ENCODE measurements at regions not wholly inside any gene's neighbourhood (a gene's known extent, or its start where the extent isn't known, plus 50 kb on each side); places are given as distances from the start of the nearest gene placed in this dataset.
A peak's percentile ranks its signal among the peaks of the same experiment; 100 is the strongest.

- no peaks in the 10 kb centered on the region for H3K9me3 ChIP-seq (ENCODE audit: low read length)
- no peak for DNase-seq
- H3K4me1 Mint-ChIP-seq: no peaks in the 10 kb centered on the region
- no peaks in the 10 kb centered on the region for H3K36me3 Mint-ChIP-seq
- H3K4me3 ChIP-seq (ENCODE audit: low read length): no peak overlapping the region
- ChIA-PET POLR2A (no interaction called here), CTCF (no interaction called here)
- H3K9me3 Mint-ChIP-seq: peaks cover 0 to 28% (median 3%) of the 10 kb centered on the region in 5 donors
- H3K36me3 ChIP-seq (ENCODE audit: insufficient read depth, low read length): no peaks in the 10 kb centered on the region
- H3K4me1 ChIP-seq (ENCODE audit: insufficient read depth, low read length): no peaks in the 10 kb centered on the region
- no peak overlapping the region for H3K27ac Mint-ChIP-seq
- no peak overlapping the region for H3K27ac ChIP-seq (ENCODE audit: low read depth, low read length)
- no peaks in the 10 kb centered on the region for H3K27me3 ChIP-seq (ENCODE audit: insufficient read depth, low read length, poor library complexity, severe bottlenecking)
- H3K4me3 Mint-ChIP-seq: no peak overlapping the region
- H3K27me3 Mint-ChIP-seq: peaks cover 0 to 2% of the 10 kb centered on the region in 2 donors
Observed at GRCh38 chr4:180706766-180707165, 1536.4 kb upstream of the TENM3 start.

GRCh38 chr4:180710628-180711337 is 1532.4 kb upstream of the TENM3 start:
- no peaks in the 10 kb centered on the region for H3K36me3 ChIP-seq (ENCODE audit: insufficient read depth, low read length)
- CTCF ChIA-PET: no interaction called here
- Mint-ChIP-seq H3K36me3 (no peaks in the 10 kb centered on the region), H3K4me3 (no peak overlapping the region), H3K9me3 (peaks cover 0 to 33% (median 2%) of the 10 kb centered on the region in 5 donors), H3K27me3 (peaks cover 0 to 2% of the 10 kb centered on the region in 2 donors), H3K27ac (no peak overlapping the region), H3K4me1 (no peaks in the 10 kb centered on the region)
- DNase-seq: no peak
- no peak overlapping the region for H3K4me3 ChIP-seq (ENCODE audit: low read length)
- H3K27me3 ChIP-seq (ENCODE audit: insufficient read depth, low read length, poor library complexity, severe bottlenecking): no peaks in the 10 kb centered on the region
- POLR2A ChIA-PET: no interaction called here
- H3K27ac ChIP-seq (ENCODE audit: low read depth, low read length): no peak overlapping the region
- H3K4me1 ChIP-seq (ENCODE audit: insufficient read depth, low read length): no peaks in the 10 kb centered on the region
- no peaks in the 10 kb centered on the region for H3K9me3 ChIP-seq (ENCODE audit: low read length)

- POLR2A ChIA-PET: no interaction called here
- no peaks in the 10 kb centered on the region for H3K4me1 Mint-ChIP-seq
- Histone ChIP-seq H3K27ac (ENCODE audit: low read depth, low read length) (no peak overlapping the region), H3K36me3 (ENCODE audit: insufficient read depth, low read length) (no peaks in the 10 kb centered on the region), H3K27me3 (ENCODE audit: insufficient read depth, low read length, poor library complexity, severe bottlenecking) (no peaks in the 10 kb centered on the region), H3K9me3 (ENCODE audit: low read length) (no peaks in the 10 kb centered on the region), H3K4me3 (ENCODE audit: low read length) (no peak overlapping the region), H3K4me1 (ENCODE audit: insufficient read depth, low read length) (no peaks in the 10 kb centered on the region)
- peaks cover 2 to 32% (median 20%) of the 10 kb centered on the region in 5 donors for H3K9me3 Mint-ChIP-seq
- H3K27ac Mint-ChIP-seq: no peak overlapping the region
- CTCF ChIA-PET: no interaction called here
- no peaks in the 10 kb centered on the region for H3K27me3 Mint-ChIP-seq
- no peak for DNase-seq
- no peak overlapping the region for H3K4me3 Mint-ChIP-seq
- no peaks in the 10 kb centered on the region for H3K36me3 Mint-ChIP-seq
Observed at GRCh38 chr4:180717451-180718033, 1525.7 kb upstream of the TENM3 start.

- no peaks in the 10 kb centered on the region for H3K4me1 Mint-ChIP-seq
- no peak overlapping the region for H3K27ac Mint-ChIP-seq
- no peaks in the 10 kb centered on the region for H3K36me3 ChIP-seq (ENCODE audit: insufficient read depth, low read length)
- H3K4me3 Mint-ChIP-seq: no peak overlapping the region
- DNase-seq: no peak
- ChIA-PET CTCF (no interaction called here), POLR2A (no interaction called here)
- no peak overlapping the region for H3K4me3 ChIP-seq (ENCODE audit: low read length)
- no peaks in the 10 kb centered on the region for H3K27me3 ChIP-seq (ENCODE audit: insufficient read depth, low read length, poor library complexity, severe bottlenecking)
- H3K27me3 Mint-ChIP-seq: no peaks in the 10 kb centered on the region
- H3K27ac ChIP-seq (ENCODE audit: low read depth, low read length): no peak overlapping the region
- no peaks in the 10 kb centered on the region for H3K9me3 ChIP-seq (ENCODE audit: low read length)
- H3K36me3 Mint-ChIP-seq: no peaks in the 10 kb centered on the region
- H3K4me1 ChIP-seq (ENCODE audit: insufficient read depth, low read length): no peaks in the 10 kb centered on the region
- peaks cover 2 to 26% (median 18%) of the 10 kb centered on the region in 5 donors for H3K9me3 Mint-ChIP-seq
Observed at GRCh38 chr4:180721356-180721755, 1521.8 kb upstream of the TENM3 start.

- no peaks in the 10 kb centered on the region for H3K9me3 ChIP-seq (ENCODE audit: low read length)
- Mint-ChIP-seq H3K27me3 (peaks cover 0 to 2% of the 10 kb centered on the region in 2 donors), H3K9me3 (peaks cover 0 to 19% (median 6%) of the 10 kb centered on the region in 5 donors), H3K27ac (no peak overlapping the region), H3K4me1 (no peaks in the 10 kb centered on the region), H3K4me3 (no peak overlapping the region), H3K36me3 (no peaks in the 10 kb centered on the region)
- no peaks in the 10 kb centered on the region for H3K27me3 ChIP-seq (ENCODE audit: insufficient read depth, low read length, poor library complexity, severe bottlenecking)
- H3K4me1 ChIP-seq (ENCODE audit: insufficient read depth, low read length): no peaks in the 10 kb centered on the region
- no peak overlapping the region for H3K4me3 ChIP-seq (ENCODE audit: low read length)
- no peak for DNase-seq
- CTCF ChIA-PET: no interaction called here
- H3K27ac ChIP-seq (ENCODE audit: low read depth, low read length): no peak overlapping the region
- no peaks in the 10 kb centered on the region for H3K36me3 ChIP-seq (ENCODE audit: insufficient read depth, low read length)
- POLR2A ChIA-PET: no interaction called here
Observed at GRCh38 chr4:180726611-180727010, 1516.6 kb upstream of the TENM3 start.

- Mint-ChIP-seq H3K9me3 (peaks cover 0 to 11% (median 6%) of the 10 kb centered on the region in 5 donors), H3K27ac (peak overlapping the region in 1 of 8 donors; percentile 50), H3K27me3 (peaks cover 0 to 2% of the 10 kb centered on the region in 2 donors), H3K36me3 (no peaks in the 10 kb centered on the region), H3K4me1 (no peaks in the 10 kb centered on the region), H3K4me3 (no peak overlapping the region)
- H3K4me1 ChIP-seq (ENCODE audit: insufficient read depth, low read length): no peaks in the 10 kb centered on the region
- POLR2A ChIA-PET: no interaction called here
- CTCF ChIA-PET: no interaction called here
- H3K4me3 ChIP-seq (ENCODE audit: low read length): no peak overlapping the region
- DNase-seq: no peak
- H3K27ac ChIP-seq (ENCODE audit: low read depth, low read length): no peak overlapping the region
- H3K27me3 ChIP-seq (ENCODE audit: insufficient read depth, low read length, poor library complexity, severe bottlenecking): no peaks in the 10 kb centered on the region
- no peaks in the 10 kb centered on the region for H3K9me3 ChIP-seq (ENCODE audit: low read length)
- no peaks in the 10 kb centered on the region for H3K36me3 ChIP-seq (ENCODE audit: insufficient read depth, low read length)
Observed at GRCh38 chr4:180727478-180727877, 1515.7 kb upstream of the TENM3 start.

- Histone ChIP-seq H3K36me3 (ENCODE audit: insufficient read depth, low read length) (no peaks in the 10 kb centered on the region), H3K4me1 (ENCODE audit: insufficient read depth, low read length) (no peaks in the 10 kb centered on the region), H3K27me3 (ENCODE audit: insufficient read depth, low read length, poor library complexity, severe bottlenecking) (no peaks in the 10 kb centered on the region), H3K27ac (ENCODE audit: low read depth, low read length) (no peak overlapping the region), H3K4me3 (ENCODE audit: low read length) (no peak overlapping the region), H3K9me3 (ENCODE audit: low read length) (no peaks in the 10 kb centered on the region)
- no peak overlapping the region for H3K27ac Mint-ChIP-seq
- H3K9me3 Mint-ChIP-seq: peaks cover 0 to 10% (median 7%) of the 10 kb centered on the region in 5 donors
- H3K36me3 Mint-ChIP-seq: no peaks in the 10 kb centered on the region
- no peaks in the 10 kb centered on the region for H3K27me3 Mint-ChIP-seq
- H3K4me3 Mint-ChIP-seq: no peak overlapping the region
- POLR2A ChIA-PET: no interaction called here
- DNase-seq: no peak
- CTCF ChIA-PET: no interaction called here
- no peaks in the 10 kb centered on the region for H3K4me1 Mint-ChIP-seq
Observed at GRCh38 chr4:180734753-180735432, 1508.3 kb upstream of the TENM3 start.

GRCh38 chr4:180741703-180742102 is 1501.5 kb upstream of the TENM3 start:
- Histone ChIP-seq H3K27ac (ENCODE audit: low read depth, low read length) (no peak overlapping the region), H3K4me3 (ENCODE audit: low read length) (no peak overlapping the region), H3K36me3 (ENCODE audit: insufficient read depth, low read length) (no peaks in the 10 kb centered on the region), H3K9me3 (ENCODE audit: low read length) (no peaks in the 10 kb centered on the region), H3K4me1 (ENCODE audit: insufficient read depth, low read length) (no peaks in the 10 kb centered on the region), H3K27me3 (ENCODE audit: insufficient read depth, low read length, poor library complexity, severe bottlenecking) (no peaks in the 10 kb centered on the region)
- Mint-ChIP-seq H3K9me3 (peaks cover 2 to 9% (median 3%) of the 10 kb centered on the region in 5 donors), H3K27me3 (no peaks in the 10 kb centered on the region), H3K36me3 (no peaks in the 10 kb centered on the region), H3K4me3 (no peak overlapping the region), H3K4me1 (no peaks in the 10 kb centered on the region), H3K27ac (no peak overlapping the region)
- CTCF ChIA-PET: no interaction called here
- POLR2A ChIA-PET: no interaction called here
- no peak for DNase-seq
